Stomach (tissue), 4 donors: ENCODE measurements at regions not wholly inside any gene's neighbourhood (a gene's known extent, or its start where the extent isn't known, plus 50 kb on each side); places are given as distances from the start of the nearest gene placed in this dataset.

Source experiments
- POLR2A ChIP-seq, 4 donors: fragments of 450-650 bp; IDR thresholded peaks; one replicate each; pipeline ENCODE4 v1.6.1; 2016; ENCODE audit warnings: antibody characterized with exemption in 4 of 4, control low read depth in 2 of 4, mild to moderate bottlenecking in 1 of 4, moderate library complexity in 1 of 4
- POLR2AphosphoS5 ChIP-seq, 3 donors: sonication (generic); formaldehyde crosslinking; IDR thresholded peaks; one replicate each; pipeline ENCODE4 v1.6.1; 2016; ENCODE audit warnings: antibody characterized with exemption in 3 of 3
- TF ChIP-seq, protein P1 (sequence below), 7 experiments: fragments of 450-650 bp in 4 of 7; fragments of 200-600 bp in 3 of 7; sonication (generic) in 3 of 7; IDR thresholded peaks; one replicate each; pipeline ENCODE4 v1.5.1; 2016 to 2019; ENCODE audit warnings: antibody characterized with exemption in 7 of 7, control low read depth in 2 of 7, mild to moderate bottlenecking in 1 of 7

GRCh38 chr4:111449657-111450056, 695.6 kb upstream of the FAM241A start:
- TF ChIP-seq, protein P1, sequence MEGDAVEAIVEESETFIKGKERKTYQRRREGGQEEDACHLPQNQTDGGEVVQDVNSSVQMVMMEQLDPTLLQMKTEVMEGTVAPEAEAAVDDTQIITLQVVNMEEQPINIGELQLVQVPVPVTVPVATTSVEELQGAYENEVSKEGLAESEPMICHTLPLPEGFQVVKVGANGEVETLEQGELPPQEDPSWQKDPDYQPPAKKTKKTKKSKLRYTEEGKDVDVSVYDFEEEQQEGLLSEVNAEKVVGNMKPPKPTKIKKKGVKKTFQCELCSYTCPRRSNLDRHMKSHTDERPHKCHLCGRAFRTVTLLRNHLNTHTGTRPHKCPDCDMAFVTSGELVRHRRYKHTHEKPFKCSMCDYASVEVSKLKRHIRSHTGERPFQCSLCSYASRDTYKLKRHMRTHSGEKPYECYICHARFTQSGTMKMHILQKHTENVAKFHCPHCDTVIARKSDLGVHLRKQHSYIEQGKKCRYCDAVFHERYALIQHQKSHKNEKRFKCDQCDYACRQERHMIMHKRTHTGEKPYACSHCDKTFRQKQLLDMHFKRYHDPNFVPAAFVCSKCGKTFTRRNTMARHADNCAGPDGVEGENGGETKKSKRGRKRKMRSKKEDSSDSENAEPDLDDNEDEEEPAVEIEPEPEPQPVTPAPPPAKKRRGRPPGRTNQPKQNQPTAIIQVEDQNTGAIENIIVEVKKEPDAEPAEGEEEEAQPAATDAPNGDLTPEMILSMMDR (IDR thresholded peaks at IDR 0.05), result no peak
- TF ChIP-seq POLR2AphosphoS5 (IDR thresholded peaks at IDR 0.05), result no peak
- no peak for TF ChIP-seq POLR2A (IDR thresholded peaks at IDR 0.05)
